Suprapubic skin (tissue), 4 donors: ENCODE measurements at regions not wholly inside any gene's neighbourhood (a gene's known extent, or its start where the extent isn't known, plus 50 kb on each side); places are given as distances from the start of the nearest gene placed in this dataset.

Experiments used
- CTCF ChIP-seq, 2 donors: fragments of 200-600 bp in 1 of 2; fragments of 450-650 bp in 1 of 2; sonication (generic) in 1 of 2; IDR thresholded peaks; one replicate each; pipeline ENCODE4 v1.5.1; 2016 to 2019; ENCODE audit warnings: antibody characterized with exemption in 2 of 2, mild to moderate bottlenecking in 1 of 2, moderate library complexity in 1 of 2
- POLR2A ChIP-seq, 2 donors: fragments of 450-650 bp; IDR thresholded peaks; one replicate each; pipeline ENCODE4 v1.6.1; 2017; ENCODE audit warnings: antibody characterized with exemption in 2 of 2, mild to moderate bottlenecking in 2 of 2, moderate library complexity in 2 of 2
- POLR2AphosphoS5 ChIP-seq, 3 donors: sonication (generic); formaldehyde crosslinking; IDR thresholded peaks; one replicate each; pipeline ENCODE4 v1.6.1; 2017; ENCODE audit warnings: antibody characterized with exemption in 3 of 3

GRCh38 chr3:25887907-25888306 is 98.0 kb downstream of the OXSM start:
- TF ChIP-seq CTCF (IDR thresholded peaks at IDR 0.05) (no peak), POLR2AphosphoS5 (IDR thresholded peaks at IDR 0.05) (no peak), POLR2A (IDR thresholded peaks at IDR 0.05) (no peak)
